Stimulated activated CD4-positive, alpha-beta T cell treated with anti-CD3 and anti-CD28 coated beads, Interleukin-1b, Interleukin-23, amount 100 ng/mL, for 24 hours (primary cell): ENCODE measurements at regions not wholly inside any gene's neighbourhood (a gene's known extent, or its start where the extent isn't known, plus 50 kb on each side); places are given as distances from the start of the nearest gene placed in this dataset.

Source experiments
- DNase-seq, 4 experiments: peaks; one replicate each; pipeline ENCODE4 v3.0.0-alpha.2; 2020; ENCODE audit warnings: low read depth in 4 of 4, low spot score in 1 of 4

- no peak for DNase-seq
These were observed 329.5 kb downstream of the NXPE2 start for GRCh38 chr11:115007851-115008250.

GRCh38 chr11:115008799-115009198 lies 330.5 kb downstream of the NXPE2 start:
- DNase-seq, result no peak

GRCh38 chr11:115017529-115017928 lies 339.2 kb downstream of the NXPE2 start:
- DNase-seq, result no peak

- DNase-seq, result no peak
These were observed 351.8 kb downstream of the NXPE2 start for GRCh38 chr11:115030166-115030565.

- no peak for DNase-seq
These were observed 358.3 kb downstream of the NXPE2 start for GRCh38 chr11:115036406-115037180.

GRCh38 chr11:115042002-115042401 lies 363.7 kb downstream of the NXPE2 start:
- DNase-seq, result no peak

GRCh38 chr11:115047631-115048030 lies 369.3 kb downstream of the NXPE2 start:
- DNase-seq, result no peak

GRCh38 chr11:115049796-115050195 lies 371.5 kb downstream of the NXPE2 start:
- no peak for DNase-seq

GRCh38 chr11:115050756-115051155 lies 372.4 kb downstream of the NXPE2 start:
- no peak for DNase-seq

GRCh38 chr11:115051938-115052590 lies 373.7 kb downstream of the NXPE2 start:
- no peak for DNase-seq

GRCh38 chr11:115052601-115053000 lies 374.3 kb downstream of the NXPE2 start:
- DNase-seq, result no peak

GRCh38 chr11:115054570-115055538 lies 376.5 kb downstream of the NXPE2 start:
- DNase-seq, result no peak

GRCh38 chr11:115056514-115056913 lies 378.2 kb downstream of the NXPE2 start:
- DNase-seq, result no peak

GRCh38 chr11:115060840-115061239 lies 382.5 kb downstream of the NXPE2 start:
- no peak for DNase-seq

GRCh38 chr11:115065314-115065713 lies 387.0 kb downstream of the NXPE2 start:
- no peak for DNase-seq

- DNase-seq, result no peak
These were observed 387.7 kb downstream of the NXPE2 start for GRCh38 chr11:115065830-115066664.

- no peak for DNase-seq
These were observed 389.1 kb downstream of the NXPE2 start for GRCh38 chr11:115067471-115067870.

- DNase-seq, result no peak
These were observed 389.7 kb downstream of the NXPE2 start for GRCh38 chr11:115067900-115068530.

- DNase-seq, result no peak
These were observed 391.3 kb downstream of the NXPE2 start for GRCh38 chr11:115069599-115069998.

- no peak for DNase-seq
These were observed 397.0 kb downstream of the NXPE2 start for GRCh38 chr11:115075356-115075755.
